Ovary (tissue), 7 donors: ENCODE measurements at regions not wholly inside any gene's neighbourhood (a gene's known extent, or its start where the extent isn't known, plus 50 kb on each side); places are given as distances from the start of the nearest gene placed in this dataset.

ENCODE experiments used
- DNase-seq, 5 donors: peaks; one replicate each; pipeline ENCODE4 v3.0.0-alpha.2; 2019 to 2020
- H3K27ac ChIP-seq, 2 donors: fragments of 200-600 bp; one replicate each; pipeline versions ENCODE4 v1.5.1 to v1.8.0; 2019 to 2022
- H3K27me3 ChIP-seq: fragments of 200-600 bp; one replicate; pipeline ENCODE4 v1.8.0; 2022
- H3K36me3 ChIP-seq: fragments of 200-600 bp; sonication (generic); one replicate; pipeline ENCODE4 v1.5.1; 2019
- H3K4me1 ChIP-seq: one replicate; pipeline ENCODE4 v1.8.1; 2013; ENCODE audit warnings: mild to moderate bottlenecking, moderate library complexity; ENCODE audit not compliant: insufficient read depth
- H3K4me3 ChIP-seq: fragments of 200-600 bp; sonication (generic); one replicate; pipeline ENCODE4 v1.5.1; 2017
- H3K9me3 ChIP-seq, 2 donors: fragments of 200-600 bp in 1 of 2; sonication (generic) in 1 of 2; one replicate each; pipeline versions ENCODE4 v1.5.1 to v1.8.1; 2013 to 2019; ENCODE audit warnings: mild to moderate bottlenecking in 1 of 2, moderate library complexity in 1 of 2
- CTCF ChIP-seq, 3 donors: fragments of 450-650 bp in 2 of 3; fragments of 200-600 bp in 1 of 3; IDR thresholded peaks; one replicate each; pipeline versions ENCODE4 v1.5.1 to v1.8.0; 2016 to 2022; ENCODE audit warnings: antibody characterized with exemption in 3 of 3, mild to moderate bottlenecking in 1 of 3
- EP300 ChIP-seq: sonication (generic); formaldehyde crosslinking; IDR thresholded peaks from one replicate; pipeline ENCODE4 v1.6.1; 2017; ENCODE audit warnings: antibody characterized with exemption
- POLR2A ChIP-seq: fragments of 450-650 bp; IDR thresholded peaks from one replicate; pipeline ENCODE4 v1.6.1; 2017; ENCODE audit warnings: antibody characterized with exemption, mild to moderate bottlenecking, moderate library complexity
- WGBS, 3 donors: extraction: QIAGEN DNeasy Blood & Tissue Kit in 1 of 3; methylation state at CpG; one replicate each; pipeline versions ENCODE4 v1.1.5 to v1.1.7; 2013 to 2017; 5-methylcytosine and 5-hydroxymethylcytosine counted together
- intact Hi-C, 4 donors: fragments of 100-400 bp; cut with DNase I; formaldehyde crosslinking; loops; one replicate each; pipeline versions ENCODE4 v1.11.0 to v1.15.1; 2022 to 2023
- donor health status: DM: no; HTN: no; CAD: no; lungs with moderate emphysema.
- donor health status: DM: no; HTN: no; CAD: no.
- donor health status: Bipolar disorder and iron deficiency.
- donor health status: DM: no; HTN: no; CAD: no.
- donor health status: DM: yes; HTN: yes; CAD: no.

GRCh38 chr7:136039577-136040345 is 62.6 kb upstream of the MTPN start:
- no peak overlapping the region for H3K27ac ChIP-seq
- H3K36me3 ChIP-seq, result no peaks in the 10 kb centered on the region
- DNase-seq, result no peak
- H3K4me1 ChIP-seq, result no peaks in the 10 kb centered on the region
- H3K9me3 ChIP-seq, result no peaks in the 10 kb centered on the region
- H3K27me3 ChIP-seq, result peaks cover 2% of the 10 kb centered on the region
- H3K4me3 ChIP-seq, result no peak overlapping the region
- intact Hi-C loops, result no loop called here
- TF ChIP-seq POLR2A, result no peak
- no peak for TF ChIP-seq EP300
- no peak for TF ChIP-seq CTCF (IDR thresholded peaks at IDR 0.05)
- WGBS, 3 donors, result 80 to 84% (median 83%) methylated on average over 5 of the region's 5 CpGs

GRCh38 chr7:136036336-136036735 is 59.2 kb upstream of the MTPN start:
- no peak for DNase-seq
- Histone ChIP-seq H3K9me3 (no peaks in the 10 kb centered on the region), H3K4me1 (peaks cover 3% of the 10 kb centered on the region), H3K27ac (no peak overlapping the region), H3K27me3 (peaks cover 2% of the 10 kb centered on the region), H3K36me3 (no peaks in the 10 kb centered on the region), H3K4me3 (no peak overlapping the region)
- TF ChIP-seq POLR2A (no peak), EP300 (no peak), CTCF (IDR thresholded peaks at IDR 0.05) (no peak)
- 44 to 48% (median 47%) methylated on average over 3 of the region's 3 CpGs for WGBS, 3 donors
- intact Hi-C loops, result no loop called here

GRCh38 chr7:136034132-136034531 is 57.0 kb upstream of the MTPN start:
- intact Hi-C loops, result no loop called here
- 22 to 32% (median 31%) methylated on average over 3 of the region's 3 CpGs for WGBS, 3 donors
- DNase-seq, result no peak
- H3K27ac ChIP-seq, result peak overlapping the region in 1 of 2 donors; percentile 36
- H3K4me3 ChIP-seq, result no peak overlapping the region
- peaks cover 3% of the 10 kb centered on the region for H3K4me1 ChIP-seq
- H3K36me3 ChIP-seq, result no peaks in the 10 kb centered on the region
- H3K9me3 ChIP-seq, result no peaks in the 10 kb centered on the region
- H3K27me3 ChIP-seq, result no peaks in the 10 kb centered on the region
- TF ChIP-seq POLR2A, result no peak
- TF ChIP-seq CTCF (IDR thresholded peaks at IDR 0.05), result no peak
- TF ChIP-seq EP300, result no peak

- no peak for TF ChIP-seq EP300
- peak in 1 of 3 donors; percentile 11 for TF ChIP-seq CTCF (IDR thresholded peaks at IDR 0.05)
- Histone ChIP-seq H3K36me3 (no peaks in the 10 kb centered on the region), H3K27me3 (no peaks in the 10 kb centered on the region), H3K9me3 (no peaks in the 10 kb centered on the region), H3K27ac (peak overlapping the region in 1 of 2 donors; percentile 36), H3K4me1 (peaks cover 3% of the 10 kb centered on the region), H3K4me3 (no peak overlapping the region)
- 5 to 12% (median 8%) methylated on average over 6 of the region's 6 CpGs for WGBS, 3 donors
- DNase-seq, result peak in 4 of 5 donors; percentile 40 to 83 (median 59)
- intact Hi-C loops, result no loop called here
Measured at GRCh38 chr7:136033413-136034031, 56.4 kb upstream of the MTPN start.
